ENCODE measurements at regions not wholly inside any gene's neighbourhood (a gene's known extent, or its start where the extent isn't known, plus 50 kb on each side); places are given as distances from the start of the nearest gene placed in this dataset.

DNA sequence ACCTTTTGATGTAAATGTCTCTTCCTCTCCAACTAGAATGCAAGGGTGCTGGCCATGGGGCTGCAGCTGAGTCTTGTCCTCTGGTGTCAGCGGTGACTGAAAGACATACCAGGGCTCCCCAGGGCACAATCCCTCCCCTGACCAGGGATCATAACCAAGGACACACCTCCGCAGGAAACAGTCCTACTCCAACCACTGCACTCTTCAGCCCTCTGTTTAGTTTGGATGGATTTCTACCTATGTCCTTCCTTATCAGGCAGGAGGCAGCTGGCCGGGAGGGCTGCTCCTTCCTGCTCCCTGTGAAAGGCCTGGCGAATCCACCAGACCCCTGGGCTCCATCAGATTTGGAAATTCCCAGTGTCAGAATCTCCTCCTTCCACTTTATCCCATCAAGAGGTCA, 185.2 kb upstream of the ID2 start (continued):
- TF ChIP-seq, protein P1, sequence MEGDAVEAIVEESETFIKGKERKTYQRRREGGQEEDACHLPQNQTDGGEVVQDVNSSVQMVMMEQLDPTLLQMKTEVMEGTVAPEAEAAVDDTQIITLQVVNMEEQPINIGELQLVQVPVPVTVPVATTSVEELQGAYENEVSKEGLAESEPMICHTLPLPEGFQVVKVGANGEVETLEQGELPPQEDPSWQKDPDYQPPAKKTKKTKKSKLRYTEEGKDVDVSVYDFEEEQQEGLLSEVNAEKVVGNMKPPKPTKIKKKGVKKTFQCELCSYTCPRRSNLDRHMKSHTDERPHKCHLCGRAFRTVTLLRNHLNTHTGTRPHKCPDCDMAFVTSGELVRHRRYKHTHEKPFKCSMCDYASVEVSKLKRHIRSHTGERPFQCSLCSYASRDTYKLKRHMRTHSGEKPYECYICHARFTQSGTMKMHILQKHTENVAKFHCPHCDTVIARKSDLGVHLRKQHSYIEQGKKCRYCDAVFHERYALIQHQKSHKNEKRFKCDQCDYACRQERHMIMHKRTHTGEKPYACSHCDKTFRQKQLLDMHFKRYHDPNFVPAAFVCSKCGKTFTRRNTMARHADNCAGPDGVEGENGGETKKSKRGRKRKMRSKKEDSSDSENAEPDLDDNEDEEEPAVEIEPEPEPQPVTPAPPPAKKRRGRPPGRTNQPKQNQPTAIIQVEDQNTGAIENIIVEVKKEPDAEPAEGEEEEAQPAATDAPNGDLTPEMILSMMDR (IDR thresholded peaks at IDR 0.05; ENCODE audit: low read depth, low read length, missing input control), result no peak
- TF ChIP-seq, protein P2, sequence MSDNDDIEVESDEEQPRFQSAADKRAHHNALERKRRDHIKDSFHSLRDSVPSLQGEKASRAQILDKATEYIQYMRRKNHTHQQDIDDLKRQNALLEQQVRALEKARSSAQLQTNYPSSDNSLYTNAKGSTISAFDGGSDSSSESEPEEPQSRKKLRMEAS (IDR thresholded peaks at IDR 0.05), result no peak
- TF ChIP-seq FOXA1 (IDR thresholded peaks at IDR 0.05), result no peak
- no peak for TF ChIP-seq EGR1 (IDR thresholded peaks at IDR 0.05; ENCODE audit: low read depth in 2 of 2)
- no peak for TF ChIP-seq TAF1 (conservative IDR thresholded peaks at IDR 0.05)
- no peak for TF ChIP-seq RXRA (IDR thresholded peaks at IDR 0.05)
- no peak for TF ChIP-seq NR2F2 (IDR thresholded peaks at IDR 0.05)

DNA sequence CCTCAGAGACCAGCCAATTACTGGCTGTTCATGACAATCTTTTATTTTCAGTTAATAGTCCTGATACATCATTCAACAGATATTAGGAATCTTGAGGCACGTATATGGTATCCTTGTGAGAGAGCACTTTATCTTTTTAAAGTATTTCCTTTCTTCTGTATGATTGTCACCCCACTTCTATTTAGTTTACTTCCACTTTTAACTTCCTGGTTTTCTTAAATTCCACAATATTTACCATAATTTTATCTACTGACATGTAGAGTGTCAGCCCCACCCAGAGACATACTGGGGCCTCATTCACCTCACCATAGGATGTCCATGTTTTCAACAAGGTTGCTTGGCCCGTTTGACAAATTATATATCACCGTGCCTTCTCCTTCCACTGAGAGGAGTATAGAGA, 182.9 kb upstream of the ID2 start:
- Histone ChIP-seq H3K27ac (ENCODE audit: low read depth in 1 of 2, low read length in 2 of 2) (no peak overlapping the region), H3K9ac (ENCODE audit: low read depth in 1 of 2, low read length in 2 of 2) (no peak overlapping the region), H3K4me3 (ENCODE audit: low read depth in 1 of 3, low read length in 3 of 3) (no peak overlapping the region), H3K27me3 (ENCODE audit: control insufficient read depth in 4 of 4, insufficient read depth in 4 of 4, low read length in 3 of 4) (no peaks in the 10 kb centered on the region), H3K9me3 (ENCODE audit: control insufficient read depth in 4 of 4, low read length in 3 of 4) (no peaks in the 10 kb centered on the region), H3K36me3 (ENCODE audit: control insufficient read depth in 4 of 4, insufficient read depth in 3 of 4, low read depth in 1 of 4, low read length in 3 of 4) (no peaks in the 10 kb centered on the region), H3K4me1 (ENCODE audit: control insufficient read depth in 4 of 4, insufficient read depth in 4 of 4, low read length in 3 of 4) (peaks cover under 1 to 20% (median 11%) of the 10 kb centered on the region in 4 donors)
- no peak for DNase-seq (ENCODE audit: low spot score)
- 85% methylated on average over 3 of the region's 3 CpGs for WGBS
- TF ChIP-seq FOXA1 (IDR thresholded peaks at IDR 0.05) (no peak), SP1 (IDR thresholded peaks at IDR 0.05) (no peak), FOXA2 (IDR thresholded peaks at IDR 0.05) (no peak), GABPA (IDR thresholded peaks at IDR 0.05 in 1 of 2, conservative IDR thresholded peaks at IDR 0.05 in 1 of 2) (no peak), EGR1 (IDR thresholded peaks at IDR 0.05; ENCODE audit: low read depth in 2 of 2) (no peak), YY1 (IDR thresholded peaks at IDR 0.05) (no peak)
- TF ChIP-seq, protein P3, sequence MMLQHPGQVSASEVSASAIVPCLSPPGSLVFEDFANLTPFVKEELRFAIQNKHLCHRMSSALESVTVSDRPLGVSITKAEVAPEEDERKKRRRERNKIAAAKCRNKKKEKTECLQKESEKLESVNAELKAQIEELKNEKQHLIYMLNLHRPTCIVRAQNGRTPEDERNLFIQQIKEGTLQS (IDR thresholded peaks at IDR 0.05), result no peak
- TF ChIP-seq, protein P2 (IDR thresholded peaks at IDR 0.05), result no peak
- TF ChIP-seq, protein P4, sequence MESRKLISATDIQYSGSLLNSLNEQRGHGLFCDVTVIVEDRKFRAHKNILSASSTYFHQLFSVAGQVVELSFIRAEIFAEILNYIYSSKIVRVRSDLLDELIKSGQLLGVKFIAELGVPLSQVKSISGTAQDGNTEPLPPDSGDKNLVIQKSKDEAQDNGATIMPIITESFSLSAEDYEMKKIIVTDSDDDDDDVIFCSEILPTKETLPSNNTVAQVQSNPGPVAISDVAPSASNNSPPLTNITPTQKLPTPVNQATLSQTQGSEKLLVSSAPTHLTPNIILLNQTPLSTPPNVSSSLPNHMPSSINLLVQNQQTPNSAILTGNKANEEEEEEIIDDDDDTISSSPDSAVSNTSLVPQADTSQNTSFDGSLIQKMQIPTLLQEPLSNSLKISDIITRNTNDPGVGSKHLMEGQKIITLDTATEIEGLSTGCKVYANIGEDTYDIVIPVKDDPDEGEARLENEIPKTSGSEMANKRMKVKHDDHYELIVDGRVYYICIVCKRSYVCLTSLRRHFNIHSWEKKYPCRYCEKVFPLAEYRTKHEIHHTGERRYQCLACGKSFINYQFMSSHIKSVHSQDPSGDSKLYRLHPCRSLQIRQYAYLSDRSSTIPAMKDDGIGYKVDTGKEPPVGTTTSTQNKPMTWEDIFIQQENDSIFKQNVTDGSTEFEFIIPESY (IDR thresholded peaks at IDR 0.05), result no peak
- TF ChIP-seq, protein P5, sequence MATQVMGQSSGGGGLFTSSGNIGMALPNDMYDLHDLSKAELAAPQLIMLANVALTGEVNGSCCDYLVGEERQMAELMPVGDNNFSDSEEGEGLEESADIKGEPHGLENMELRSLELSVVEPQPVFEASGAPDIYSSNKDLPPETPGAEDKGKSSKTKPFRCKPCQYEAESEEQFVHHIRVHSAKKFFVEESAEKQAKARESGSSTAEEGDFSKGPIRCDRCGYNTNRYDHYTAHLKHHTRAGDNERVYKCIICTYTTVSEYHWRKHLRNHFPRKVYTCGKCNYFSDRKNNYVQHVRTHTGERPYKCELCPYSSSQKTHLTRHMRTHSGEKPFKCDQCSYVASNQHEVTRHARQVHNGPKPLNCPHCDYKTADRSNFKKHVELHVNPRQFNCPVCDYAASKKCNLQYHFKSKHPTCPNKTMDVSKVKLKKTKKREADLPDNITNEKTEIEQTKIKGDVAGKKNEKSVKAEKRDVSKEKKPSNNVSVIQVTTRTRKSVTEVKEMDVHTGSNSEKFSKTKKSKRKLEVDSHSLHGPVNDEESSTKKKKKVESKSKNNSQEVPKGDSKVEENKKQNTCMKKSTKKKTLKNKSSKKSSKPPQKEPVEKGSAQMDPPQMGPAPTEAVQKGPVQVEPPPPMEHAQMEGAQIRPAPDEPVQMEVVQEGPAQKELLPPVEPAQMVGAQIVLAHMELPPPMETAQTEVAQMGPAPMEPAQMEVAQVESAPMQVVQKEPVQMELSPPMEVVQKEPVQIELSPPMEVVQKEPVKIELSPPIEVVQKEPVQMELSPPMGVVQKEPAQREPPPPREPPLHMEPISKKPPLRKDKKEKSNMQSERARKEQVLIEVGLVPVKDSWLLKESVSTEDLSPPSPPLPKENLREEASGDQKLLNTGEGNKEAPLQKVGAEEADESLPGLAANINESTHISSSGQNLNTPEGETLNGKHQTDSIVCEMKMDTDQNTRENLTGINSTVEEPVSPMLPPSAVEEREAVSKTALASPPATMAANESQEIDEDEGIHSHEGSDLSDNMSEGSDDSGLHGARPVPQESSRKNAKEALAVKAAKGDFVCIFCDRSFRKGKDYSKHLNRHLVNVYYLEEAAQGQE (IDR thresholded peaks at IDR 0.05), result no peak
